Upper lobe of right lung (tissue), 1 donor: ENCODE measurements at regions not wholly inside any gene's neighbourhood (a gene's known extent, or its start where the extent isn't known, plus 50 kb on each side); places are given as distances from the start of the nearest gene placed in this dataset.

ENCODE experiments used
- ATAC-seq: fragments of 200-7000 bp; cut with Tn5 transposase; one replicate; pipeline ENCODE4 v1.9.1; 2020; ENCODE audit warnings: mild to moderate bottlenecking, moderate library complexity
- DNase-seq: peaks from one replicate; pipeline ENCODE4 v3.0.0-alpha.2; 2020
- H3K27ac ChIP-seq: fragments of 200-600 bp; one replicate; pipeline ENCODE4 v1.8.0; 2022
- H3K27me3 ChIP-seq: fragments of 200-600 bp; one replicate; pipeline ENCODE4 v1.8.0; 2022; ENCODE audit warnings: mild to moderate bottlenecking
- H3K36me3 ChIP-seq: fragments of 200-600 bp; one replicate; pipeline ENCODE4 v1.8.0; 2022
- H3K4me1 ChIP-seq: fragments of 200-600 bp; one replicate; pipeline ENCODE4 v1.8.0; 2022
- H3K4me3 ChIP-seq: fragments of 200-600 bp; one replicate; pipeline ENCODE4 v1.8.0; 2022; ENCODE audit warnings: mild to moderate bottlenecking
- H3K9me3 ChIP-seq: fragments of 200-600 bp; one replicate; pipeline ENCODE4 v1.8.0; 2022
- intact Hi-C: fragments of 100-400 bp; cut with DNase I; formaldehyde crosslinking; loops from one replicate; pipeline ENCODE4 v1.11.0; 2022
- TF ChIP-seq, protein P1 (sequence below): fragments of 200-600 bp; IDR thresholded peaks from one replicate; pipeline ENCODE4 v1.8.0; 2022; ENCODE audit warnings: antibody characterized with exemption
- donor health status: DM: no; HTN: yes; CAD: no; lungs with severe emphysema.

DNA sequence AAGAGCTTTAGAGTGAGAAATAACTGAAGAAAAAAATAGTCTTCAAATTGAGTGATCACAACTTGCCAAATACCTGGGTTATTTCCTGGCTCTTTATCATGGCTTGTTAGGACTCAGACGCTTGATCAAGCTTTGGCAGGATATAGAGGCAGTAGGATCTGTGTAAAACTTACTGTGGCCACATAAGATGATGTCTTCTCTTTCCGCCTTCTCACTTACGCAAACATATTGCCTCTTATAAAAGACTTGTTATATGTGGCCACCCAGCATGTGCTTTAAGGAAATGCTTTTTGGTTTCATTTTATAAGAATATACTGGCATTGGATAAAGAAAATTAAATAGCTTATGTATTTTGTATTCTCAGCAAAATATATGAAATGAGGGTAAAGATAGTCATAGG is 101.8 kb upstream of the AKIRIN2 start:
- Histone ChIP-seq H3K9me3 (no peaks in the 10 kb centered on the region), H3K36me3 (no peaks in the 10 kb centered on the region), H3K4me1 (no peaks in the 10 kb centered on the region), H3K4me3 (no peak overlapping the region), H3K27me3 (no peaks in the 10 kb centered on the region), H3K27ac (no peak overlapping the region)
- peak; percentile 30 for ATAC-seq
- DNase-seq: no peak
- TF ChIP-seq, protein P1, sequence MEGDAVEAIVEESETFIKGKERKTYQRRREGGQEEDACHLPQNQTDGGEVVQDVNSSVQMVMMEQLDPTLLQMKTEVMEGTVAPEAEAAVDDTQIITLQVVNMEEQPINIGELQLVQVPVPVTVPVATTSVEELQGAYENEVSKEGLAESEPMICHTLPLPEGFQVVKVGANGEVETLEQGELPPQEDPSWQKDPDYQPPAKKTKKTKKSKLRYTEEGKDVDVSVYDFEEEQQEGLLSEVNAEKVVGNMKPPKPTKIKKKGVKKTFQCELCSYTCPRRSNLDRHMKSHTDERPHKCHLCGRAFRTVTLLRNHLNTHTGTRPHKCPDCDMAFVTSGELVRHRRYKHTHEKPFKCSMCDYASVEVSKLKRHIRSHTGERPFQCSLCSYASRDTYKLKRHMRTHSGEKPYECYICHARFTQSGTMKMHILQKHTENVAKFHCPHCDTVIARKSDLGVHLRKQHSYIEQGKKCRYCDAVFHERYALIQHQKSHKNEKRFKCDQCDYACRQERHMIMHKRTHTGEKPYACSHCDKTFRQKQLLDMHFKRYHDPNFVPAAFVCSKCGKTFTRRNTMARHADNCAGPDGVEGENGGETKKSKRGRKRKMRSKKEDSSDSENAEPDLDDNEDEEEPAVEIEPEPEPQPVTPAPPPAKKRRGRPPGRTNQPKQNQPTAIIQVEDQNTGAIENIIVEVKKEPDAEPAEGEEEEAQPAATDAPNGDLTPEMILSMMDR: no peak
- intact Hi-C loops: no loop called here

DNA sequence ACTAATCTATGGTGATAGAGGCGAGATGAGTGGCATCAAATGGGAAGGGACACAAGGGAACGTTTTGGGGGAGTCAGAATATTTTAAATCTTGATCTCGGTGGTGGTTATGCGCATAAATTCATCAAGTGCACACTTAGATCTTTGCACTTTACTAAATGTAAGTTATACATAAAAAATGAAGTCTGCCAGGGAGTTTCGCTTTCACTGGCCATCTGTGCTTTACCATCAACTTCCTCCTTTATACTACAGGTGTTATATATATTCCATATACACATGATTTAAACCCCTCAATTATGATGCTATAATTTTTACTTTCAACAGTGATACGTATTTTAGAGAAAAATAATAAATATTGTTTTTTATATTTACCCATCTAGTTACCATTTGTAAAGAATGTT is 97.6 kb upstream of the AKIRIN2 start:
- Histone ChIP-seq H3K36me3 (no peaks in the 10 kb centered on the region), H3K4me3 (no peak overlapping the region), H3K4me1 (no peaks in the 10 kb centered on the region), H3K9me3 (no peaks in the 10 kb centered on the region), H3K27me3 (no peaks in the 10 kb centered on the region), H3K27ac (no peak overlapping the region)
- DNase-seq (no peak), ATAC-seq (no peak)
- TF ChIP-seq, protein P1: no peak
- intact Hi-C loops: no loop called here

DNA sequence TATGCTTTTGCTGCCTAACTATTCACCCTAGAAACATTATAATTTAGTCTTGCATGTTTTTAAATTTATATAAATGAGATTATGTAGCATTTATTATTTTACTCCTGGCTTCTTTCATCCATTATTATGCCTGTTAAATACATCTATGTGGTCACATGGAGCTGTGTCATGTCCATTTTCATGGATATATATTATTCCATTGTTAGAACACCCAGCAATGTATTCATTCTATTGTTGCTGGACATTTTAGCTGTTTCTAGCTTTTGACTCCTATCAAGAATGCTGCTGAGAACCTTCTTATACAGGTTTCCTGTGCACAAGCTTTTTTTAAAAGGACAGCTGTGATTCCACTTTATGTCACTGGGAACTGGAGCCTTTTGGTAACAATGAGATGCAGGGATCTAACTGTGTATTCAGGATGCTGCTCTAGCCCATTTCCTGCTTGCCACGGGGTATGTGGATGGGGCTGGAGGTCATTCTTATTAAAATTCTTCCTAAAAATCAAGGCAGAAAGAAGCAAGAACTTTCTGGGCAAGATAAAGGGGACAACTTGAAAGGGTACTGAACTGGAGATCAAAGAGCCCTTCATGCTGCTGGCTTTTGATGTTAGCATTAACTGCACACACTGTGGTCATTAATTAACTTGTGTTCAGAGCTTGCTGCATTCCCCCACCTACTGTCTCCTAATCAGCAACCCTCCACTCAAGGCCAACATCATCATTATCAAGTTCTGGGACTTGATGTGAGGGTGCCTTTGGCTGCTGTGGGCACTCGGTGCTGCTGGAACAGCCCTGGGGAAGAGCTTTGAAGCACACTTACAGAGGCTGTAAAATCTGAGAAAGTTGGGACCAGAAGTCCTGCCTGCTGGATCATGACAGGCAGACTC is 96.6 kb upstream of the AKIRIN2 start:
- Histone ChIP-seq H3K36me3 (no peaks in the 10 kb centered on the region), H3K9me3 (no peaks in the 10 kb centered on the region), H3K4me1 (no peaks in the 10 kb centered on the region), H3K27ac (no peak overlapping the region), H3K4me3 (no peak overlapping the region), H3K27me3 (no peaks in the 10 kb centered on the region)
- TF ChIP-seq, protein P1: no peak
- no peak for ATAC-seq
- DNase-seq: no peak
- intact Hi-C loops: no loop called here

- Histone ChIP-seq H3K4me1 (peaks cover 8% of the 10 kb centered on the region), H3K9me3 (no peaks in the 10 kb centered on the region), H3K36me3 (no peaks in the 10 kb centered on the region), H3K27ac (no peak overlapping the region), H3K4me3 (no peak overlapping the region), H3K27me3 (no peaks in the 10 kb centered on the region)
- ATAC-seq (peak; percentile 74), DNase-seq (no peak)
- TF ChIP-seq, protein P1: no peak
- intact Hi-C loops: no loop called here
Observed at GRCh38 chr6:87794922-87795885, 93.2 kb upstream of the AKIRIN2 start.

- H3K27ac ChIP-seq: no peak overlapping the region
- no peaks in the 10 kb centered on the region for H3K27me3 ChIP-seq
- no peaks in the 10 kb centered on the region for H3K9me3 ChIP-seq
- TF ChIP-seq, protein P1: no peak
- no peak overlapping the region for H3K4me3 ChIP-seq
- DNase-seq (no peak), ATAC-seq (no peak)
- H3K4me1 ChIP-seq: peaks cover 8% of the 10 kb centered on the region
- no peaks in the 10 kb centered on the region for H3K36me3 ChIP-seq
- intact Hi-C loops: no loop called here
Observed at GRCh38 chr6:87793315-87793714, 91.3 kb upstream of the AKIRIN2 start.
